Globus pallidus (tissue), 1 donor: ENCODE measurements at regions not wholly inside any gene's neighbourhood (a gene's known extent, or its start where the extent isn't known, plus 50 kb on each side); places are given as distances from the start of the nearest gene placed in this dataset.
"Not testable (repeated sequence)": the region's sequence is repeated elsewhere in the genome, so short reads cannot be mapped to it uniquely, and the experiment has no call there.

Source experiments
- DNase-seq: peaks from one replicate; pipeline ENCODE4 v3.0.0-alpha.2; 2015; ENCODE audit warnings: low spot score

- no peak for DNase-seq
Observed at GRCh38 chr2:175872721-175873120, 129.3 kb downstream of the LNPK start.

- no peak for DNase-seq
Observed at GRCh38 chr2:175872005-175872348, 130.1 kb downstream of the LNPK start.

GRCh38 chr2:175871331-175872004 is 130.6 kb downstream of the LNPK start:
- no peak for DNase-seq

- DNase-seq = no peak
Observed at GRCh38 chr2:175865716-175866115, 136.4 kb downstream of the LNPK start.

GRCh38 chr2:175864137-175864850 is 137.8 kb downstream of the LNPK start:
- no peak for DNase-seq

GRCh38 chr2:175861958-175862357 is 140.1 kb downstream of the LNPK start:
- DNase-seq = peak; percentile 3

GRCh38 chr2:175855794-175856453 is 146.1 kb downstream of the LNPK start:
- DNase-seq = peak; percentile 7

- DNase-seq = no peak
Observed at GRCh38 chr2:175855236-175855635, 146.8 kb downstream of the LNPK start.

- DNase-seq = no peak
Observed at GRCh38 chr2:175854665-175855064, 147.4 kb downstream of the LNPK start.

GRCh38 chr2:175854129-175854528 is 147.9 kb downstream of the LNPK start:
- no peak for DNase-seq

- DNase-seq = no peak
Observed at GRCh38 chr2:175853616-175853890, 148.5 kb downstream of the LNPK start.

GRCh38 chr2:175852879-175853615 is 149.0 kb downstream of the LNPK start:
- DNase-seq = no peak

GRCh38 chr2:175847128-175847527 is 154.9 kb downstream of the LNPK start:
- DNase-seq = no peak

- DNase-seq = no peak
Observed at GRCh38 chr2:175844169-175844568, 157.9 kb downstream of the LNPK start.

- DNase-seq = no peak
Observed at GRCh38 chr2:175843625-175844024, 158.4 kb downstream of the LNPK start.

- DNase-seq = no peak
Observed at GRCh38 chr2:175842996-175843395, 159.1 kb downstream of the LNPK start.

GRCh38 chr2:175840765-175841164 is 161.3 kb downstream of the LNPK start:
- DNase-seq = not testable (repeated sequence)

GRCh38 chr2:175840256-175840655 is 161.8 kb downstream of the LNPK start:
- no peak for DNase-seq

- no peak for DNase-seq
Observed at GRCh38 chr2:175838979-175839378, 163.1 kb downstream of the LNPK start.

- DNase-seq = no peak
Observed at GRCh38 chr2:175837046-175837445, 165.0 kb downstream of the LNPK start.

- no peak for DNase-seq
Observed at GRCh38 chr2:175836361-175836760, 165.7 kb downstream of the LNPK start.

GRCh38 chr2:175834477-175834876 is 167.6 kb downstream of the LNPK start:
- DNase-seq = no peak

GRCh38 chr2:175832866-175833265 is 169.2 kb downstream of the LNPK start:
- no peak for DNase-seq
